PC-3 (cell line): ENCODE measurements at regions not wholly inside any gene's neighbourhood (a gene's known extent, or its start where the extent isn't known, plus 50 kb on each side); places are given as distances from the start of the nearest gene placed in this dataset.

Source experiments
- CTCF ChIP-seq: fragments of 300-600 bp; sonication (generic); conservative IDR thresholded peaks from 2 replicates; pipeline ENCODE4 v1.5.1; 2017; ENCODE audit warnings: antibody characterized with exemption, low read depth, mild to moderate bottlenecking, low read length
- EZH2 ChIP-seq: fragments of 300-600 bp; sonication (generic); IDR thresholded peaks from one replicate; pipeline ENCODE4 v1.6.1; 2017; ENCODE audit warnings: antibody characterized with exemption, mild to moderate bottlenecking, low read length; ENCODE audit not compliant: unreplicated experiment

GRCh38 chr13:33637978-33638743, 179.8 kb upstream of the RFC3 start:
- TF ChIP-seq CTCF (no peak), EZH2 (no peak)
